ENCODE measurements at regions not wholly inside any gene's neighbourhood (a gene's known extent, or its start where the extent isn't known, plus 50 kb on each side); places are given as distances from the start of the nearest gene placed in this dataset.
"Not testable (repeated sequence)": the region's sequence is repeated elsewhere in the genome, so short reads cannot be mapped to it uniquely, and the experiment has no call there.

DNA sequence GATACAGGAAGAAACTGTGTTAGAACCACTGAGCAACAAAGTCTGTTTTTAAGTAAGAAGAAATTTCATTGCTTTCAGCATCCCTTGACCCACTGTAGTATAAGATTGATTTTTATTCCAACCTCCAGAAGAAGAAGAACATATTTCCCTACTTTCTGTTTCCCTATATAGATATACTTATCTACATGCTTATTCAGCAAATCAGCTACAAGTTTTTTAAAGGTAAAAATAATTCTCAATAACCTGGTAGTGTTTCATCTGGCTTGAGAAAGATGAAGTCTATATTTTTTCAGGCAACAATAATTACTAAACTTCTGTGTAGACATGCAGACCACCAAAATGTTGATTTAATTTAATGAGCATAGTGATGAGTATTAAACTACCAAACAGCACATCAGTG, 201.0 kb downstream of the OSTF1 start:
- DNase-seq = no peak

DNA sequence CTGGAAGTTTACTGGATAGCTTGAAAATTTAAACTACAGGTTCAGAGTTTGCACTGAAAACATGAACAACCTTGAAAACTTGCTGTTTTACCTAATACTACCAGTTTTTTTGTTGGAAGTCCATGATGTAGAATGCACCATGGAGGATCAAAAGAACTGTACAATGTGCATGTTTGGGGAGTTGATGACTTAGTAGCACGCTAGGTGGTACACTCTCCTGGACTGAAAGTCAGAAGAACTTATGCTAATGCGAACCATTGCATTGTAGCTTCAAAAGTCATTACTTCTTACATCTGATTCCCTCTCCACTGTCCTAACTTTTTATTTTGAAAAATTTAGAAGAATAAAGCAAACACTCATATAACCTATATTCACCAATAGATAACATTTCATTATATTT, 211.0 kb downstream of the OSTF1 start:
- DNase-seq = peak; percentile 4

DNA sequence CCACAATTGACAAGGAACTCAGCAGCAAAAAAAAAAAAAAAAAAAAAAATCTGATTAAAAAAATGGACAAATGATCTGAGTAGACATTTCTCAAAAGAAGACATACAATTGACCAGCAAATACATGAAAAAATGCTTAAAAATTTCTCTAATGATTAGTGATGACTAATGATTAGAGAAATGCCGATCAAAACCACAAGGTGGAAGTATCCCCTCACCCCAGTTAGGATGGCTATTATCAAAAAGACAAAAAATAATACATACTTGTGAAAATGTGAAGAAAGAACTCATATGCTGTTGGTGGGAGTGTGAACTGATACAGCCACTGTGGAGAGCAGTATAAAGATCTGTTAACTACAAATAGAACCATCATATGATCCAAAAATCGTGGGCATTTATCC, 245.3 kb downstream of the OSTF1 start:
- DNase-seq = no peak

DNA sequence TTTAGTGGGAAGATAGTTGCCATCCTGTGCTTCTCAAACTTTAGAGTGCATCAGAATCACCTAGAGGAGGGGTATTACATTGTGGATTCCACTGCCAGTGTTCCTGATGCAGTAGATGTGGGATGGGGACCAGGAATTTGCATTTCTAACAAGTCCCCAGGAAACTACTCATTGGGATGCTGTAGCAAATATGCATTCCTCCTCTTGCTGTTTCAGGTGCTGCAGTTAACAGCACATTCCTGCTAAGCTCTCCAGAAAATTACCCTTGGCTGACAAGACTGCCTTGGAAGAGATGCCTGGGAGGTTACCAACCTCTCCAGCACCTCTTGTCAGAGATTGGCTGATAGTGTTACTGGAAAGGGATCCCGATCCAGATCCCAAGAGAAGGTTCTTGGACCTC, 270.5 kb downstream of the OSTF1 start:
- DNase-seq = no peak

DNA sequence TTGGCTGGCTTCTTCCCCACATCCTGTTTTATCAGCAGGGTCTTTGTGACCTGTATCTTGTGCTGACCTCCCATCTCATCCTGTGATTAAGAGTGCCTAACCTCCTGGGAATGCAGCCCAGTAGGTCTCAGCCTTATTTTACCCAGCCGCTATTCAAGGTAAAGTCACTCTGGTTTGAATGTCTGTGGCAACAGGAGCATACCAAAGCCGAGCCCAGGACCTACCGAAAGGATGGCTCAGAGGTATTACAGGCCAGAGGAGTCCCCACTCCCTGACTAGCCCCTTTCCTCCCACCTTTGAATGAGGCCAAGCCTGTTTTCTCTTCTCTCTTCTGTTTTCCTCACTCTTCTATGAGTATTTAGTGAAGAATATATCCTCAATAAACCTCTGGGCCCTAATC, 271.3 kb downstream of the OSTF1 start:
- no peak for DNase-seq

DNA sequence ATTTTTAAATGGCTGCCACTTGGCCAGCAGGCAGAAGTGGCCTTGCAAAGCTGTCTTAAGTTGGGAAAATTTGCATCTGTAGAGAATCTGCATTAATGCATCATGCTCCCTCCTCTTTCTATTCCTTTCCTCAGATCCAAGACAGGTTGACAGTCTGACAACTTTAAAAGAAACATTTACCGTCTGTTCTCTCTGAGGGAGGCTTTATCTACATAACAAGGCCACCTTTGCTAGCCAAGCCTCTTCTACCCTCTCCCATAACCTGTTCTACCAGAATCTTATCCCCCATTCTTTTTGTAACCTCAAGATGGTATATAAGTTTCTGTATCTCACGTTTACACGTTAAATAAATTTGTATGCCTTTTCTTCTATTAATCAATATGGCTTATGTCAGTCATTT, 271.9 kb downstream of the OSTF1 start:
- no peak for DNase-seq

DNA sequence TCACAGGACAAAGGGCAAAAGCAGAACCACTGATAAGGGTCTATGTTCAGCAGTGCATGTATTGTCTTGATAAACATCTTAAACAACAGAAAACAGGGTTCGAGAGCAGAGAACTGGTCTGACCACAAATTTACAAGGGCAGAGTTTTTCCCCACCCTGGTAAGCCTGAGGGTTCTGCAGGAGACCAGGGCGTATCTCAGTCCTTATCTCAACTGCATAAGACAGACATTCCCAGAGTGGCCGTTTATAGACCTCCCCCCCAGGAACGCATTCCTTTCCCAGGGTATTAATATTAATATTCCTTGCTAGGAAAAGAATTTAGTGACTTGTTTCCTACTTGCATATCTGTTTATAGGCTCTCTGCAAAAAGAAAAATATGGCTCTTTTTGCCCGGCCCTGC, 274.1 kb downstream of the OSTF1 start:
- not testable (repeated sequence) for DNase-seq

DNA sequence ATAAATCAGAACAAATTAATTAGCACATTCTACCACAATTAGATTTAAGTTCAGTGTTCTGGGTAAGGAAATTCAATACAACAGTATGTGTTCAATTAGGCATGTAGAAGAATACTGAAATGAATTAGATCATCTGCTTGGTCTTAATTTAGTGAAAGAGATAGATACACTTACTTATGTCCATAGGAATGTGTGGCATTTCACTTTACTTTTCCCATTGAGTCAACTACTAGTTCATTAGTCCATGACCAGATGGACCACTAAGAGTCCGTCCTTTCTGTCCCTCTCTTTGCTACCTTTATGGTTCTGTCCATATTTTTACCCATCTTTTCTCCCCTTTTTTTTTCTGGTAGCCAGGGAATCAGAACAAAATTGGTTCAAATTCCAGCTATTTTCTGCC, 276.9 kb downstream of the OSTF1 start:
- DNase-seq = no peak

DNA sequence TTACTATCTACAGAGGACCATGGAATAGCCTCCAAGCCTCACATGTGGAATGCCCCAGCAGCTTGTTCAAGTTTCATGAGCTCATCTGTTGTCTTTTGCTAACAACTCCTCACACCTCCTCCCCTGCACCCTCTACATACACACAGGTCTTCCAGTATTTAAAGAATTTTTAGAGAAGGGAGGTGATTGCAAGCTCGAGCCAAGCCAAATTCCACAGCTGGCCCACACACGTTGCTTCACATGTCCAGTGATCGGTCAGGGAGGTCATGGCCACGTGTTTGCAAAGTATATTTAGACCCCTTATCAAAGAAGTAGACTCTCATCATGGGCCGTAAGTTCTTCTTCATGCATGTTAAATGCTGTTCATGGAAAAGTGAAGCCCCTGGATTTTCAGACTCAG, 281.7 kb downstream of the OSTF1 start:
- no peak for DNase-seq

DNA sequence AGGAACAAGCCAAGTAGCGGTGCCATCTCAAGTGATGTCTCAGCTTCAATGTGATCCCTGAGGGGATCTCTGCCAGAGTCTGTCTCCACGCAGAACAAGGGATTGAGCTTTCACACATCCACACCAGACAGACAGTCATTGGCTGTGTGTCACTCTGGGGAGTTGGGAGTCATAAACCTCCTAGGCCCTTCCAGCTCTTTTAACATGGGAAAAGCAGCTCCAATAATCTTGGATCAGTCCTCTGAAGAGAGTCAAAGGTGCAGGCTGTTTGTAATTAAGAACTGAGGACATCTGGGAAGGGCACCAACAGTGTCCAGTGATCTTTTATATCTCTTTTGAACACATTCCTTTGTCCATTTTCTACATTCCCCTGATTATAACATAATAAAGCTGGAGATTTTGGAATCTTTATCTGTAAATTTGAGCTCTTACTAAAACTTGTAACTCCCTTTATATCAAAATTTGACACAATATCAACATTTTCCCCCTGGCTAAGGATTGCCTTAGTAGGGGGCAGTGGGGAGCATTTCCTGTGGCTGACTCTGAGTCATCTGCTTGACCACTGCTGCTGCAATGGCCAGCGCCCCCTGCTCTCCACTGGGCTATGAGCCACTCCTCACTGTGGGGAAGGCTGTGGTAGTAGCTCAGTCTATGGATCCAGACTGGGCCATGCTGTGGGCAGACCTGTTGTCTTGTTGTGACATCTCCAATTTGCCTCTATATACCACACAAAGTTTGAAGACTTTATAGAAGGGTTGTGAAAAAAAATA, 284.4 kb downstream of the OSTF1 start:
- DNase-seq = no peak

DNA sequence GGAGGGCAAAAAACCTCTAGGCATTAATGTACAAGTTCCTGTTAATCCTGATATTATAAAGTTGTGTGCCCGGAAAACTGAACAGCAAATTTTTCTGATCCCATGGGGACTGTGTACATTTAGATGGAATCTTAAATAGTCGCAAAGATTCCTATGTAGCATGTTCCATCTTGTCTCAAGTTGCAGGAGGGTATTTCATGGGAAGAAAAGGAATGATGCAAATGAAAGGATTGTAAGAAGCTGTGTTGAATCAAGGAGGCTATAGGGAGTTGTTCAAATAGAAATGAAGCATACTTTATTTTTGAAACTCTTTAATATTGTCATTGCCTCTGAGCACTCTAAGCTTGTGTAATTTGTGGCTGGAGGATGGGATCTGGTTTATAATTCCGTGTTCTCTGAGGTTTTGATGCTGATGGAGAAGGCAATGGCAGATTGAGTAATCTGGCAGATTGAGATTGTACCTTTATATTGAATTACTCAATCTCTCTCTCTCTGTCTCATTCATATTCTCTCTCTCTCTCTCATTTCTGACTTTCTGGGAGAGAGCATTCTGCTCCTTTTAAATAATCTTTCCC, 288.5 kb downstream of the OSTF1 start:
- no peak for DNase-seq

DNA sequence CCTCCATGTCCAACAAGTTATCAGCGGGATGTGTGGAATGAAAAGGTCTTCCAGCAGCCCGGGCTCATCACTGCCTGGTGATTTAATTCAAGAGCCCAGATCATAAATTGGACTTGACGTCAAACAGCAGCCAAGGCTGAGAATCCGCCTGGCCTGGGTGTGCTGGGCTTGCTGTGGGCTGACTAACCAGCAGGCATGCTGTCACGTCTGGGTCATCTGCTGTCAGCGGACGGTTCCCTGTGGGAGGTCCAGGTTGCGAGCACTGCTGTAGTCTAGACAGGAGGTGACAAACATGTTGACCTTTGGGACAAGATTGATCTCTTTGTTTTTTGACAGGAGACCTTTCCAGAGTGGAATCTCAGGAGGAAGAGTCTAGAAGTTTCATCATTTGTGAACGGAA, 289.7 kb downstream of the OSTF1 start:
- DNase-seq = no peak

DNA sequence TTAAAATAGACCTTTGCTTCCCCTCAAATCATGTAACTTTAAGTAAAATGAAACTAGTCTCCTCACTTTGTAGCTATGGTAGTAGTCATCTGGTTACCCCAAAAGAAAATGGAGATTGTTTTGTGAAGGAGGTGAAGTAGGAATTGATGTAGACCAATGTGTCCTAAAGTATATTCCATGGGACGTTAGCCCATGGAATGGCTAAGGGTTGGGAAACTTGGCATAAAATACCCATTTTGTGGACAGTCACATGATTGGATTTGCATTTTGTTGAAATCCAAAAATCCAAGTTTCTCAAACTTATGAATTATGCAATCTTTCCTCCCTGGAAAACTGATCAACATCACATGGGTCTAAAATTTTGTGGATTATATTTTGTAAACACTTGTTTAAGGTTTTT, 290.6 kb downstream of the OSTF1 start:
- no peak for DNase-seq

DNA sequence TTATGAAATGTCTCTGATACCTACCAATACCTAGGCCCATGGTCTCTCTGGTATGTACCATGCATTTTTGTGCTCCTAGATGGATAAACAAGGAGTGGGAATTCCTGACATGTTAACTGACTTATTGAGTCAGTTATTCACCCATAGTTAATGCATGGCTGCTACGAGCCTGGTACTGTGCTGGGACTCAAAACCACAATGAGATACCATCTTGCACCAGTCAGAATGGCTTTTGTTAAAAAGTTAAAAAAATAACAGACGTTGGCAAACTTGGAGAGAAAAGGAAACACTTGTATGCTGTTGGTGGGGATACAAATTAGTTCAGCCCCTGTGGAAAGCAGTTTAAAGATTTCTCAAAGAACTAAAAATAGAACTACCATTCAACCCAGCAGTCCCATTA, 293.8 kb downstream of the OSTF1 start:
- no peak for DNase-seq

DNA sequence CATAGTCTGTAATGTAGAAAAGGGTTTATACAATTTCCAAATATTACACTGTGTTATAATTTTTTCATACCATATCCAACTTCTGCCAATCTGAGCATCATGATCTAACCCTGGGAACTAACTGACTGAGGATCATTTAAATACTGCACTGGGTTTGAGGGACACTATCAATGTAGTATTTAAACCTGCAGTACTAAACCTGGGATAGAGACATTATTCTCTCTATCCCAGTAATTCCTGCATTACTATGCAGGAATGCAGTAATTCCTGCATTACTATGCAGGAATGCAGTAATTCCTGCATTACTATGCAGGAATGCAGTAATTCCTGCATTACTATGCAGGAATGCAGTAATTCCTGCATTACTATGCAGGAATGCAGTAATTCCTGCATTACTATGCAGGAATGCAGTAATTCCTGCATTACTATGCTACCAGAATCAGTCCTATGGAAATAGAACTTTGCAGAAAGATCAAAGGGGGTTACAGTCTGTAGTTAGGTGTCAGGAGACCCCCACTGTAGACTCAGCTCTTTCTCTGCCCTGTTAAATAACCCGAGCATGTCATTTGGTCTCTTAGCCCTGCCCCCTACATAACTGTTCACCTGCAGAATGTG, 295.2 kb downstream of the OSTF1 start:
- not testable (repeated sequence) for DNase-seq

DNA sequence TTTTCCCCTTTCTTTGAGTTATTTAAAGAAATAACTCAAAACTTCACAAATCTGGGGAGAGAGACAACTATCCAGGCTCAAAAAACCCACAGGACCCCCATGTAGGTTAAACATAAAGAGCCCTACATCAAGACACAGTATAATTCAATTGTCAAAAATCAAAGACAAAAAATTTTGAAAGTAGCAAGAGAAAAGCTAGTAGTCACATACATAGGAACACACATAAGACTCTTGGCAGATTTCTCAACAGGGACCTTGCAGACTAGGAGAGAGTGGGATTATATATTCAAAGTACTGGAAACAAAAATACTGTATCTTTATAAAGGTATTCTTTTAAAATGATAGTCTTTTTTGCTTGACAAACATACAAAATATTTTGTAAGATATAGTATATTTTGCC, 296.9 kb downstream of the OSTF1 start:
- DNase-seq = no peak

DNA sequence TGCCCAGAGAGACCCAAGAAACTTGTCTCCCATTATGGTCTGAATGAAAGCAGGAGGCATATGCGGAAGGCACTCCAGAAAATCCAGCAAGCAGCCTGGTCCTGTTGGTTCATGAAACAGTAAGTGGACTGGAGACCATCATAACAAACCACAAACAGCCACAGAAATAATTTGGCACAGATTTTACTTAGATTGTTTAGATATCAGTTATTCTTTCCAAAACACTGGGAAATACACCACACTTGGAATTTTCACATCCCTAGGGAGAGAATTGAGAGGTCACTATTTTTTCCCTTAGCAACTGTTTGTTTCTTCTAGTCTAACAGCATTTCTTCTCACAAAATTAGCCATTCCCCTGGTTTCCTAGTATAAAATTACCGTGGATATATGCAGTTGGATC, 300.8 kb downstream of the OSTF1 start:
- no peak for DNase-seq

DNA sequence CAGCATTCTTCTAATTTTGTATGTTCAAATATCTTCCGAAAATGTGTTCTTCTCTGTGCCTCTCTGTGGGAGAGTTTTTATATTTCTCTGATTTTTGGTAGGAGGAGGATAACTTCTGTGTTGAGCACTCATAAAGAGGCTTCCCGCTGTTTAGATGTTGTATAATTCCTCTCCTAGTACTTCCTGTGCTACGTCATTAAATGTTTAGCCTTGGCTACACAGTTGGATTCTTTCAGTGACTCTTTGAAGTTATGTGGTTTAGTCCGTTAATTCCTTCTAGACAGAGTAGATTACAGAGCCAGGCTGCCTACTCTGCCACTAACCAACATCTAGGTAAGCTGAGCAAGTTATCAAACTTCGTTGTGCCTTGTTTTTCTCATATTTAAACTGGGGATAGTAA, 302.6 kb downstream of the OSTF1 start:
- no peak for DNase-seq

DNA sequence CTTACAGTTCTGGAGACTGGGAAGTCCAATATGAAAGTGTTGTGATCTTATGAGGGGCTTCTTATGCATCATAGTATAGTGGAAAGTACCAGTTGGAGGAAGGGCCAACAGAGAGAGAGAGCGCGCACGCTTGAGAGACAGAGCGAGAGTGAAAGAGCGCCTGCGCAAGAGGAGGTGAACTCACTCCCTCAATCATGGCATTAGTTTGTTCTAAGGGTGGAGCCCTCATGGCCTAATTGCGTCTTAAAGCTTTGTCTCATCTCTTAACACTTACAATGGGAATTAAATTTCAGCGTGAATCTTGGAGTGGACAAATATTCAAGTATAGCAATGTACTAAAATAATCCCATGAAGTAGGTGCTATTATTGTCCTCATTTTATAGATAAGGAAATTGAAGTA, 303.2 kb downstream of the OSTF1 start:
- no peak for DNase-seq

DNA sequence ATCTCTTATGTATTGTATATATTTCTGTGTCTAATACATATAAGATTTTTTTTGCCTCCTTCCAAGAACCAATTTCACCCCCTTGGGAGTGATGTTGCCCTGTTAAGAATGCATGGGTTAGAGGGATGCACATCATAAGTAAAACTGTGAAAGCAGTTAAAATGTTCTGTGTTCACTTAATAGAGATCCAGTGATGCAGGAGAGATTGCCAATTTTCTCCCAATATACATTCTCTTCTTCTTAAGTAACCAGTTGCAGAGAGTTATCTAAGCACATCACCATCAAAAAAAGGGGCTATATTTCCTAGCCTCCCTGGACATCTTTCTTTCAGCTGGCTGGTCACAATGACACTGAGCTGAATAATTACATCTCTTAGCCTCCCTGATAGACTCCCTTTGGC, 307.0 kb downstream of the OSTF1 start:
- no peak for DNase-seq

DNA sequence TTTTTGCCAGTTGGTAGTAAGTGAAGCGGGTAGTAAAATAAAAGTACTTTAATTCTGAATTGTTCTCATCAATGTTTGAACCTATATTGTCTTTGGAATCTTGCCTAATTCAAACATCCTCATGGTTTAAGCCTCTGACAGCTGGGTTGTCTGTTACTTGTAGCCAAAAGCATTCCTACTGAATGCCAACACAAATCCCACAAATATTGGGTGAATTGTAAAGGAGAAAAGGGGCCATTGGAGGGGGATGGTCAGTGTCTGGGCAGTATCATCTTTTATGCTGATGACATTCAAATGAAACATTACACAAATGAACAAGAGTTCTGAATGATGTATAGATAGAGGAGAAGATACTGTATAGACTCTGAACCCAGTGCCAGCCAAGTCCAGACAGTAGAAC, 309.5 kb downstream of the OSTF1 start:
- no peak for DNase-seq

DNA sequence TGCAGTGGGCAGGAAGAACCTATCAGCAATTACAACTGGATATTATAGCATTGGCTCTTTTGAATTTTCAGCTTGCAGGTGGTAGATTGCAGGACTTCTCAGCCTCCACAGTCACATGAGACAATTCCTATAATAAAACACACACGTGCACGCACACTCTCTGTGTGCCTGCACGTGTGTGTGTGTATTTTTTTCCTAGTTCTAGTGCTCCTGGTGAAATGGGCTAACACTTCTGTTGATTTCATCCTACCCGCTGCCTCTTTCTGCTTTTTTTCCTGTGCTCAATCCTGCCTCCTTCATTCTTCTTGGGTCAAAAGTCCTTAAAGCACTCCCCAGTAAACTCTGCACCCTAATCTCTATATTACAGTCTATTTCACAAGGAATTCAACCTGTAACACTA, 320.1 kb downstream of the OSTF1 start:
- no peak for DNase-seq

DNA sequence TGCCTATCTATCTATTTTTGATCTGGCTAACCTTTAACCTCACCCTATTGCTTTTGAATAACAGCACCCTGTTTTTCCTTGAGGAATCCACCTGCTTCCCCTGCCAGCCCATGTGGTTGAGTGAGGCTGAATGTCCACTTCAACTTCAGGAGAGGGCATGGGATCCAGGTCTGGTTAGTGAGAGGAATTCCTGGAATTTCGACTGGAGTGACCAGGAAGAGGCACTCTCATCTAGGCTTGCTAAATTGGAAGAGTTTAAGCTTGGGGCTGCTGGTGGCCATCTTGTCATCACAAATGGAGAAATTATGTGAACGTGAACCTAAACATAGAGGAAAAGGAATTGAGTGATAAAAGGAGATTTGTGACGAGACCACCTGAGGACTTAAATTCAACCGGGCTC, 322.1 kb downstream of the OSTF1 start:
- no peak for DNase-seq

DNA sequence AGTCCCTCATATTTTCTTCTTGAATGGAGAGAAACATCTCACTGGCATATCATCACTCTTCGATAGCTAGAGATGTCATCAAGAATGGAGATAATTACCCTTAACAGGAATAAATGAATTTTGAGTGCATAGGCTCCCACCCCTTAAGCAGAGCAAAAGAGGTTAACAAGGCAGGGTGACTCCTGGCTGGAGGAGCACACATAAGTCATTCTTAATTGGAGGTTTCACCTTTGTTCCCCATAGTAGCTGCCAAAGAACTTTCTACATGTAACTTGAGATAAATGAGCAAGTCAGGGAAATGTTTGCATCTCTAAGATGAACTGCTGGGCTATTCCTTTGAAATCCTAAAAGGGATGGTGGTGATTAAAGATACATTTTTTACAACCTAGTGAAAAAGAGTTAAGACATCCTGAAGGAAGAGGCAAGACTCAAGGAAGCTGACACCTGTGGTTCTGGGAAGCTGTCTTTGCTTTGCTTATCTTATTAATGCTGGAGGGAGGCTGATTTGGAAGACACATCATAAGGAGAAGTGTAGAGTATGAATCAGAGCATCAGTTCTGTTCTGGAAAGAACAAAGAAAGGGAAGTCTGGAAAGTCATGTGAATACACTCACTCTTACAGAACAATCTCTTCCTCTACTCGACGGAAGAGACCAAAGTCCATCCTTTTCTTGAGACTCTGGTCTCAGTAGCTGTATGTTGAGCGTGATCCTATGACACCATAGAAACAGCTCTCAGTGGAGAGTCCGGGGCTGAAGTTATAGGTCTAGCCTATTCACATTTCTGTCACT, 326.3 kb downstream of the OSTF1 start:
- no peak for DNase-seq

Measured in RPMI8226 (cell line).